ENCODE measurements at regions not wholly inside any gene's neighbourhood (a gene's known extent, or its start where the extent isn't known, plus 50 kb on each side); places are given as distances from the start of the nearest gene placed in this dataset.

DNA sequence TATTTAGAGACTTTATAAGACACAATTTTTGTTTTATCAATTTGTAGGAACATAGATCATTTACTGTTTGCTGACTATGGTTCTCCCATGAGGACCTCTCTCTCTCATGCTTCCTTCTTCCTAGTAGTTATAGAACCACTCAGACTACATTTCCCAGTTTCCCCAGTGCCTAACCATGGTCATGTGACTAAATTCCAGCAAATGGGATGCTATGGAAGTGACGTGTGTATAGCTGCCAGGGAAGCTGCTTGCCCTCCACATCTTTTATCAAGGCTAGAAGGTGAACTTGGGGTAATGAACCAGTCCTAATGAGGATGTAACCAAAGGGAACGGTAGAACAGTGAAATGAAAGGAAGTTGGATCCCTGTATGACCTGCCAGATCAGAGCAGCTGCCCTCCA lies 184.0 kb downstream of the MIS18A start:
- TF ChIP-seq POLR2AphosphoS5 (IDR thresholded peaks at IDR 0.05; ENCODE audit: borderline replicate concordance, low read depth, low read length) (no peak), EZH2 (IDR thresholded peaks at IDR 0.05) (no peak)

Data from SK-N-MC (cell line).